Neuronal stem cell (in vitro differentiated cells): ENCODE measurements at regions not wholly inside any gene's neighbourhood (a gene's known extent, or its start where the extent isn't known, plus 50 kb on each side); places are given as distances from the start of the nearest gene placed in this dataset.

Experiments
- DNase-seq: peaks from one replicate; pipeline ENCODE4 v3.0.0-alpha.2; 2013; ENCODE audit warnings: low spot score
- H2AFZ ChIP-seq: one replicate; pipeline ENCODE4 v1.6.1; 2013; ENCODE audit warnings: mild to moderate bottlenecking, low read length, inconsistent platforms
- H2AK5ac ChIP-seq: 2 replicates; pipeline ENCODE4 v1.6.1; 2013; ENCODE audit warnings: low read depth, mild to moderate bottlenecking, inconsistent platforms, low read length, moderate library complexity, mixed read lengths
- H2BK120ac ChIP-seq: 2 replicates; pipeline ENCODE4 v1.6.1; 2013; ENCODE audit warnings: low read depth, mild to moderate bottlenecking, inconsistent platforms, low read length, moderate library complexity, mixed read lengths
- H2BK12ac ChIP-seq: one replicate; pipeline ENCODE4 v1.6.1; 2013; ENCODE audit warnings: low read length, inconsistent platforms
- H2BK15ac ChIP-seq: 2 replicates; pipeline ENCODE4 v1.6.1; 2013; ENCODE audit warnings: mild to moderate bottlenecking, low read length, inconsistent platforms, mixed read lengths
- H2BK5ac ChIP-seq: one replicate; pipeline ENCODE4 v1.6.1; 2013; ENCODE audit warnings: inconsistent platforms, mild to moderate bottlenecking, low read length, moderate library complexity
- H3K14ac ChIP-seq: one replicate; pipeline ENCODE4 v1.6.1; 2013; ENCODE audit warnings: low read length, inconsistent platforms
- H3K18ac ChIP-seq: 2 replicates; pipeline ENCODE4 v1.6.1; 2013; ENCODE audit warnings: low read length, inconsistent platforms
- H3K23ac ChIP-seq: 2 replicates; pipeline ENCODE4 v1.6.1; 2013; ENCODE audit warnings: low read depth, mild to moderate bottlenecking, mixed read lengths, low read length, inconsistent platforms; ENCODE audit not compliant: poor library complexity
- H3K27ac ChIP-seq: replicated peaks from 3 replicates; pipeline ENCODE4 v1.5.1; 2013; ENCODE audit warnings: low read length, inconsistent platforms
- H3K27me3 ChIP-seq, 3 experiments: 2 replicates each; pipeline ENCODE4 v1.6.1; 2013; ENCODE audit warnings: low read length in 3 of 3, mild to moderate bottlenecking in 2 of 3, inconsistent platforms in 1 of 3, low read depth in 1 of 3, mixed read lengths in 1 of 3, moderate library complexity in 1 of 3; ENCODE audit not compliant: control insufficient read depth in 3 of 3, insufficient read depth in 3 of 3
- H3K36me3 ChIP-seq, 2 donors: replicated peaks in 1 of 2; 2 replicates each; pipeline ENCODE4 v1.6.1; 2013; ENCODE audit warnings: low read length in 2 of 2; ENCODE audit not compliant: control insufficient read depth in 2 of 2, insufficient read depth in 2 of 2
- H3K4ac ChIP-seq: 2 replicates; pipeline ENCODE4 v1.6.1; 2013; ENCODE audit warnings: inconsistent platforms, mild to moderate bottlenecking, low read length, moderate library complexity
- H3K4me1 ChIP-seq, 2 donors: 1 replicate in 1 of 2; 2 replicates in 1 of 2; pipeline ENCODE4 v1.6.1; 2013; ENCODE audit warnings: low read length in 2 of 2, low read depth in 1 of 2; ENCODE audit not compliant: control insufficient read depth in 2 of 2, insufficient read depth in 1 of 2
- H3K4me2 ChIP-seq: one replicate; pipeline ENCODE4 v1.6.1; 2013; ENCODE audit warnings: mild to moderate bottlenecking, low read length, inconsistent platforms; ENCODE audit not compliant: insufficient read depth, poor library complexity, severe bottlenecking
- H3K4me3 ChIP-seq, 2 donors: 2 replicates each; pipeline ENCODE4 v1.5.1; 2013; ENCODE audit warnings: low read length in 2 of 2, mild to moderate bottlenecking in 2 of 2, inconsistent platforms in 1 of 2, moderate library complexity in 1 of 2
- H3K79me1 ChIP-seq: one replicate; pipeline ENCODE4 v1.6.1; 2013; ENCODE audit warnings: low read depth, mild to moderate bottlenecking, inconsistent platforms, low read length, moderate library complexity
- H3K9ac ChIP-seq: one replicate; pipeline ENCODE4 v1.6.1; 2013; ENCODE audit warnings: mild to moderate bottlenecking, low read depth, low read length, inconsistent platforms; ENCODE audit not compliant: poor library complexity
- H3K9me3 ChIP-seq, 2 donors: replicated peaks in 1 of 2; 2 replicates each; pipeline versions ENCODE3 to v1.6.1; 2013; ENCODE audit warnings: low read length in 2 of 2, mild to moderate bottlenecking in 2 of 2, inconsistent platforms in 1 of 2, low read depth in 1 of 2, mixed read lengths in 1 of 2, moderate library complexity in 1 of 2; ENCODE audit not compliant: control insufficient read depth in 2 of 2, insufficient read depth in 1 of 2
- H4K8ac ChIP-seq: one replicate; pipeline ENCODE4 v1.6.1; 2013; ENCODE audit warnings: low read depth, mild to moderate bottlenecking, inconsistent platforms, low read length, moderate library complexity
- H4K91ac ChIP-seq: one replicate; pipeline ENCODE4 v1.6.1; 2013; ENCODE audit warnings: low read length, low read depth, mild to moderate bottlenecking, inconsistent platforms; ENCODE audit not compliant: poor library complexity
- WGBS, 2 donors: extraction: QIAGEN DNeasy Blood & Tissue Kit; methylation state at CpG; one replicate each; pipeline ENCODE4 v1.1.7; 2013; ENCODE audit warnings: missing lambda C conversion rate in 2 of 2, mixed read lengths in 1 of 2; ENCODE audit not compliant: insufficient read length in 2 of 2, insufficient replicate concordance in 1 of 2; ENCODE audit errors: extremely low coverage in 2 of 2; 5-methylcytosine and 5-hydroxymethylcytosine counted together

DNA sequence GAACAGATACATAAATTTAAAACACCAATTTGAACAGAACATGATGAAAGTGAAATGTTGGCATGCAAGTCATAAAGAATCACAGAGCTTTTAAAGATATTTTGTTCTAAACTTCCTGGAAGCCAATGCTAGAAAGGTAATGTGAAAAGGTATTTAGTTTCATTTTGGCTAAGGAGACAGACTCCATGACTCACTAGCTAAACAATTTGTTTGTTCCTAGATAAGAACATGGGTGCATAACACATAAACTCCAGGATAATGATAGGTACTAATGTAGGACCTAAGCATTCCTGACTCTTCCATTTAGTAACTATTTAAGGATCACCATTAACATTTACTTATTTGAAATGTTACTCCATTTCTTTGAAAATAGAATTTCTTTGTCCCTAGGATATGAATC lies 292.5 kb upstream of the CNTNAP5 start:
- Histone ChIP-seq H3K18ac (no peak overlapping the region), H3K4me2 (no peak overlapping the region)

DNA sequence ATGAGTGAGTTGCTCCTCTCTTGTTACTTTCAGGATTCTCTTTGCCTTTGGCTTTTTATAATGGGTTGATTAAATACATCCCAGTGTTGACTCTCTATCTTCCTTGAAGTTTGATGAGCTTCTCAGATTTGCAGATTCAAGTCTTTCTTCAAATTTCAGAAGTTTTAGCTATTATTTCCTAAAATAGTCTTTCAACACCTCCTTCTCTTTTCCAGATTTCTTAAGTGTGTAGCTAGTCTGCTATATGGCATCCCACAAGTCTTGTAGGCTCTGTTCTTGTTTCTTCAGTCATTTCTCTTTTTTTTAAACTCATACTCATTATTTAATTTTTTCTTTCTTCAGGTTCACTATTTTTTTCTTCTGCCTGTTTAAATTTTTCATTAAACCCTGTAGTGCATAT lies 287.7 kb upstream of the CNTNAP5 start:
- no peak overlapping the region for H4K91ac ChIP-seq
- H2BK12ac ChIP-seq: no peak overlapping the region
- no peak overlapping the region for H3K4me2 ChIP-seq
- no peak overlapping the region for H4K8ac ChIP-seq
- H3K18ac ChIP-seq: no peak overlapping the region
- H3K9me3 ChIP-seq: no peaks in the 10 kb centered on the region
- H3K27ac ChIP-seq: no peak overlapping the region
- no peak for DNase-seq
- no peak overlapping the region for H2AK5ac ChIP-seq
- H3K4ac ChIP-seq: no peak overlapping the region
- no peak overlapping the region for H2BK120ac ChIP-seq
- H2BK15ac ChIP-seq: no peak overlapping the region
- H3K36me3 ChIP-seq: no peaks in the 10 kb centered on the region
- no peak overlapping the region for H3K23ac ChIP-seq
- H3K14ac ChIP-seq: no peak overlapping the region
- no peak overlapping the region for H2AFZ ChIP-seq
- no peak overlapping the region for H3K4me3 ChIP-seq
- H3K27me3 ChIP-seq: no peaks in the 10 kb centered on the region
- no peaks in the 10 kb centered on the region for H3K4me1 ChIP-seq
- no peak overlapping the region for H2BK5ac ChIP-seq
- no peaks in the 10 kb centered on the region for H3K79me1 ChIP-seq
- no peak overlapping the region for H3K9ac ChIP-seq

More for the DNA sequence above, 292.5 kb upstream of the CNTNAP5 start:
- Histone ChIP-seq H3K4me1 (no peaks in the 10 kb centered on the region), H3K27me3 (no peaks in the 10 kb centered on the region), H3K4me3 (no peak overlapping the region), H3K14ac (no peak overlapping the region), H3K9me3 (no peaks in the 10 kb centered on the region), H3K79me1 (no peaks in the 10 kb centered on the region), H2BK5ac (no peak overlapping the region), H2AFZ (no peak overlapping the region), H2BK120ac (no peak overlapping the region), H2BK15ac (no peak overlapping the region), H2AK5ac (no peak overlapping the region), H3K23ac (no peak overlapping the region), H3K27ac (no peak overlapping the region), H4K8ac (no peak overlapping the region), H3K9ac (no peak overlapping the region), H3K4ac (no peak overlapping the region), H4K91ac (no peak overlapping the region), H3K36me3 (no peaks in the 10 kb centered on the region), H2BK12ac (no peak overlapping the region)
- DNase-seq: no peak

DNA sequence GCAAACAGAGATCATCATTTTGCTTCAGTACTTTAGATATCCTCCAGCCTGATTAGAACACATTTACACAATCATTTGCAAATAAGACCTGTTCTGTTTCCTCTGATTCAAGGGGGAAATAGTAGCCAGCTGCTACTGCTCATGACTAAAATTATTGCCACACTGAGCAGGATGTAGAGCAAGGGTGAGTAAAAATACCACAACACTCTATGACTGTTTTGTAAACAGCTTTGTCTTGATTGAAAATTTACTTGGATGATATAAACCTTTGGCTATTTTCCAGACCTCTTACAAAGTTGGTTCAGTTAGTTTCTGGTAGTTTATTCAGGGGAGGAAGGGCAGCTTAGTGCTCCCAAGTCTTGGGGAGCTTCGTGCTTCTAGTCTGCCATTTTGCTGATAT lies 286.4 kb upstream of the CNTNAP5 start:
- Histone ChIP-seq H3K4ac (no peak overlapping the region), H3K4me1 (no peaks in the 10 kb centered on the region), H3K23ac (no peak overlapping the region), H3K14ac (no peak overlapping the region), H3K4me2 (no peak overlapping the region), H3K79me1 (no peaks in the 10 kb centered on the region), H2AK5ac (no peak overlapping the region), H3K27ac (no peak overlapping the region), H4K8ac (no peak overlapping the region), H3K9ac (no peak overlapping the region), H2BK15ac (no peak overlapping the region), H2AFZ (peak overlapping the region; percentile 7), H2BK5ac (no peak overlapping the region), H3K36me3 (no peaks in the 10 kb centered on the region), H2BK120ac (no peak overlapping the region), H4K91ac (no peak overlapping the region), H2BK12ac (no peak overlapping the region), H3K4me3 (no peak overlapping the region), H3K18ac (no peak overlapping the region), H3K9me3 (no peaks in the 10 kb centered on the region), H3K27me3 (no peaks in the 10 kb centered on the region)
- WGBS, 2 donors: no CpG with 5 or more reads among the region's 1 CpG
- DNase-seq: no peak

DNA sequence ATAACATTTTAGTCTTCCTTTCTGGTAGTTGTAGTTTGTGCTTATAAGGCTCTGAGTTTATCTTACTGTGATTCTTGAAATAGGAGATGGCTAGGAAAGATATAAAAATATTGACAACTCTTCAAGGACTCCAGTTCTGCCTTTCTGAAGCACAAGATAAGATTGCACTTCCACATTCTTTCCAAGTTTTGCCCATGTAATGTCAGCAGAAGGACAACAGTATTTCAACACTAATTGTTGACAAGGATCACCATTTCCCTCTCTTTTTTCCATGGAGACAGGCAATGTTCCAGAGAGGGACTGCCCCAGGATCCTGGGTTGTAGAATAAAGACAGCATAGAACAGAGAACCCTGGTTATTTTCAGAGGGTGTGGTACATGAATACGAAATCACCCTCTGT lies 279.1 kb upstream of the CNTNAP5 start:
- no peaks in the 10 kb centered on the region for H3K9me3 ChIP-seq

More for the DNA sequence above, 279.1 kb upstream of the CNTNAP5 start:
- H2BK5ac ChIP-seq: no peak overlapping the region
- H3K9ac ChIP-seq: no peak overlapping the region
- H4K91ac ChIP-seq: no peak overlapping the region
- no peak overlapping the region for H3K18ac ChIP-seq
- H3K23ac ChIP-seq: no peak overlapping the region
- no peak overlapping the region for H4K8ac ChIP-seq
- no peak overlapping the region for H3K27ac ChIP-seq
- no peak overlapping the region for H2BK12ac ChIP-seq
- H3K4me1 ChIP-seq: no peaks in the 10 kb centered on the region
- no peaks in the 10 kb centered on the region for H3K36me3 ChIP-seq
- no peaks in the 10 kb centered on the region for H3K79me1 ChIP-seq
- no peak overlapping the region for H2AK5ac ChIP-seq
- DNase-seq: no peak
- H3K14ac ChIP-seq: no peak overlapping the region
- H2BK120ac ChIP-seq: no peak overlapping the region
- H3K4ac ChIP-seq: no peak overlapping the region
- H2BK15ac ChIP-seq: no peak overlapping the region
- no peak overlapping the region for H3K4me2 ChIP-seq
- no CpG with 5 or more reads among the region's 1 CpG for WGBS, 2 donors
- H3K4me3 ChIP-seq: no peak overlapping the region
- no peaks in the 10 kb centered on the region for H3K27me3 ChIP-seq
- H2AFZ ChIP-seq: peak overlapping the region; percentile 53
